ENCODE measurements at regions not wholly inside any gene's neighbourhood (a gene's known extent, or its start where the extent isn't known, plus 50 kb on each side); places are given as distances from the start of the nearest gene placed in this dataset.
A peak's percentile ranks its signal among the peaks of the same experiment; 100 is the strongest.

- no peak for DNase-seq (ENCODE audit: low read depth in 2 of 2)
These were observed 121.9 kb downstream of the SETD4 start for GRCh38 chr21:35938446-35938845.

GRCh38 chr21:35933466-35933865 is 126.9 kb downstream of the SETD4 start:
- DNase-seq (ENCODE audit: low read depth in 2 of 2), result no peak

- peak in 1 of 2 donors; percentile 5 for DNase-seq (ENCODE audit: low read depth in 2 of 2)
These were observed 128.0 kb downstream of the SETD4 start for GRCh38 chr21:35932232-35932911.

- DNase-seq (ENCODE audit: low read depth in 2 of 2), result no peak
These were observed 130.4 kb downstream of the SETD4 start for GRCh38 chr21:35929901-35930300.

GRCh38 chr21:35927262-35927661 is 133.1 kb downstream of the SETD4 start:
- no peak for DNase-seq (ENCODE audit: low read depth in 2 of 2)

GRCh38 chr21:35926003-35926740 is 134.2 kb downstream of the SETD4 start:
- DNase-seq (ENCODE audit: low read depth in 2 of 2), result no peak

GRCh38 chr21:35925497-35925896 is 134.8 kb downstream of the SETD4 start:
- DNase-seq (ENCODE audit: low read depth in 2 of 2), result no peak

GRCh38 chr21:35924714-35925301 is 135.5 kb downstream of the SETD4 start:
- DNase-seq (ENCODE audit: low read depth in 2 of 2), result no peak

- DNase-seq (ENCODE audit: low read depth in 2 of 2), result no peak
These were observed 136.4 kb downstream of the SETD4 start for GRCh38 chr21:35923971-35924370.

GRCh38 chr21:35922618-35923017 is 137.7 kb downstream of the SETD4 start:
- DNase-seq (ENCODE audit: low read depth in 2 of 2), result no peak

GRCh38 chr21:35921471-35921870 is 138.9 kb downstream of the SETD4 start:
- no peak for DNase-seq (ENCODE audit: low read depth in 2 of 2)

- no peak for DNase-seq (ENCODE audit: low read depth in 2 of 2)
These were observed 139.9 kb downstream of the SETD4 start for GRCh38 chr21:35920436-35920835.

- DNase-seq (ENCODE audit: low read depth in 2 of 2), result no peak
These were observed 145.3 kb downstream of the SETD4 start for GRCh38 chr21:35915030-35915429.

GRCh38 chr21:35911412-35912191 is 148.7 kb downstream of the SETD4 start:
- no peak for DNase-seq (ENCODE audit: low read depth in 2 of 2)

- DNase-seq (ENCODE audit: low read depth in 2 of 2), result no peak
These were observed 150.7 kb downstream of the SETD4 start for GRCh38 chr21:35909456-35910223.

- no peak for DNase-seq (ENCODE audit: low read depth in 2 of 2)
These were observed 151.8 kb downstream of the SETD4 start for GRCh38 chr21:35908311-35909078.

GRCh38 chr21:35906586-35906985 is 153.7 kb downstream of the SETD4 start:
- DNase-seq (ENCODE audit: low read depth in 2 of 2), result no peak

- DNase-seq (ENCODE audit: low read depth in 2 of 2), result no peak
These were observed 154.4 kb downstream of the SETD4 start for GRCh38 chr21:35905963-35906345.

GRCh38 chr21:35905096-35905962 is 155.0 kb downstream of the SETD4 start:
- DNase-seq (ENCODE audit: low read depth in 2 of 2), result no peak

- no peak for DNase-seq (ENCODE audit: low read depth in 2 of 2)
These were observed 159.8 kb downstream of the SETD4 start for GRCh38 chr21:35900539-35900938.

Data from activated CD4-positive, alpha-beta T cell treated with anti-CD3 and anti-CD28 coated beads for 24 hours (primary cell).